Panc1 (cell line): ENCODE measurements at regions not wholly inside any gene's neighbourhood (a gene's known extent, or its start where the extent isn't known, plus 50 kb on each side); places are given as distances from the start of the nearest gene placed in this dataset.

ENCODE experiments used
- POLR2AphosphoS5 ChIP-seq: IDR thresholded peaks from 2 replicates; pipeline ENCODE4 v1.6.1; 2012; ENCODE audit warnings: mild to moderate bottlenecking, low read depth, low read length, moderate library complexity
- SIN3A ChIP-seq: IDR thresholded peaks from 2 replicates; pipeline ENCODE4 v1.6.1; 2012; ENCODE audit warnings: low read depth, mild to moderate bottlenecking, low read length, moderate library complexity, borderline replicate concordance; ENCODE audit not compliant: insufficient read depth
- TF ChIP-seq, protein P1 (sequence below): fragments of 450-650 bp; IDR thresholded peaks from 2 replicates; pipeline ENCODE4 v1.5.1; 2017; ENCODE audit warnings: mild to moderate bottlenecking

DNA sequence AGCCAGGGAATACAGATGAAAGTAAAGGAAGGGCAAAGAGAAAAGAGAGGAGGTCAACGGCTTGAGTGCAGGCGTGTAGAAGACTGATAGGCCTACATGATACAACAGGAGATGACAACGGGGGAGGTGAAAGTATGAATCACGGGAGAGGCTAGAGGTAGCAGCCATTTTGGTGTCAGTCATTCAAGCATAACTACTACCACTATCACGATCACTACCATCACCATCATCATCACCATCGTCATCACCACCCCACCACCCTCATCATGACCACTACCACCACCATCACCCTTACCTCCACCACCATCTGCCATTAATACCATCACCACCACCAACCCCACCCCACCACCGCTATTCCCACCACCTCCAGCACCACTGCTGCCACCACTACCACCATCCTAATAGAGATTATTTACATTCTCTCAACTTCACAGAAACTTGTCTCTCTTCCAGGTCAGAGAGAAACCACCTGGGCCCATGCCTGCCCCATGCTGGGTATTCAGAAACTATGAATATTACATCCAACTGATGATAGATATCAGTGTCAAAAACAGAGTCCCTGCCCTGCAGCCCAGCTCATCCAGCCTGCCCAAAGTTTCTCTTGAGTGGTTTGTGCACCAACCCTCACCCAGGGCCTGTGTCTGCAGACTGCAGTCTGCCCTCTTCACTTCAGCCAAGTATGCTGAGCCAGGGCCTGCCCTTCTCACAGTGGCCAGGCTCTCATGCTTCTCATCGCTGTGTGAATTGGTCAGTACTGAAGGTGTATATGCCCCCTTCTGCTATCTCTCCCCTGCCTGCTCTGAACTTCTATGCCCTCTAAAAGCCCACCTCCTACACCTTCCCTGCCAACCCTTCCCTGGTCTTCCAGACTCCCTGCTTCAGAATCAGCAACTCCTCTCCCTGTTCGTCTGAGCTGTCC, 215.6 kb upstream of the TLE3 start:
- TF ChIP-seq, protein P1, sequence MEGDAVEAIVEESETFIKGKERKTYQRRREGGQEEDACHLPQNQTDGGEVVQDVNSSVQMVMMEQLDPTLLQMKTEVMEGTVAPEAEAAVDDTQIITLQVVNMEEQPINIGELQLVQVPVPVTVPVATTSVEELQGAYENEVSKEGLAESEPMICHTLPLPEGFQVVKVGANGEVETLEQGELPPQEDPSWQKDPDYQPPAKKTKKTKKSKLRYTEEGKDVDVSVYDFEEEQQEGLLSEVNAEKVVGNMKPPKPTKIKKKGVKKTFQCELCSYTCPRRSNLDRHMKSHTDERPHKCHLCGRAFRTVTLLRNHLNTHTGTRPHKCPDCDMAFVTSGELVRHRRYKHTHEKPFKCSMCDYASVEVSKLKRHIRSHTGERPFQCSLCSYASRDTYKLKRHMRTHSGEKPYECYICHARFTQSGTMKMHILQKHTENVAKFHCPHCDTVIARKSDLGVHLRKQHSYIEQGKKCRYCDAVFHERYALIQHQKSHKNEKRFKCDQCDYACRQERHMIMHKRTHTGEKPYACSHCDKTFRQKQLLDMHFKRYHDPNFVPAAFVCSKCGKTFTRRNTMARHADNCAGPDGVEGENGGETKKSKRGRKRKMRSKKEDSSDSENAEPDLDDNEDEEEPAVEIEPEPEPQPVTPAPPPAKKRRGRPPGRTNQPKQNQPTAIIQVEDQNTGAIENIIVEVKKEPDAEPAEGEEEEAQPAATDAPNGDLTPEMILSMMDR = no peak
- TF ChIP-seq POLR2AphosphoS5 (no peak), SIN3A (no peak)
